SK-N-SH (cell line): ENCODE measurements at regions not wholly inside any gene's neighbourhood (a gene's known extent, or its start where the extent isn't known, plus 50 kb on each side); places are given as distances from the start of the nearest gene placed in this dataset.

ENCODE experiments used
- CTCF ChIA-PET: fragments of 300-600, 350-600 bp; formaldehyde crosslinking; extraction: SDS; loops from one replicate; lab custom pipeline; 2021; lab: Yijun Ruan, JAX
- POLR2A ChIA-PET: fragments of 350-600 bp; sonication (Branson Sonifier 250); formaldehyde crosslinking; extraction: SDS; loops from one replicate; lab custom pipeline; 2020; ENCODE audit warnings: antibody characterized with exemption, inconsistent platforms; lab: Yijun Ruan, JAX
- DNase-seq: peaks from one replicate; pipeline ENCODE4 v3.0.0; 2012
- H2AFZ ChIP-seq: fragments of 200-600 bp; sonication (generic); 2 replicates; pipeline ENCODE4 v1.8.1; 2016; ENCODE audit warnings: antibody characterized with exemption, mild to moderate bottlenecking, low read depth
- H3F3A ChIP-seq: fragments of 200-600 bp; sonication (generic); replicated peaks from 2 replicates; pipeline ENCODE3; 2016; ENCODE audit warnings: antibody characterized with exemption, mild to moderate bottlenecking; ENCODE audit not compliant: insufficient read depth
- H3K27ac ChIP-seq, 2 experiments: fragments of 200-500 bp in 1 of 2; fragments of 200-600 bp in 1 of 2; sonication (Bioruptor generic) in 1 of 2; sonication (generic), shearing (Covaris generic) in 1 of 2; 2 replicates each; pipeline versions ENCODE4 v1.5.1 to v1.6.1; 2014 to 2016; ENCODE audit warnings: low read depth in 2 of 2, inconsistent platforms in 1 of 2, low read length in 1 of 2, mild to moderate bottlenecking in 1 of 2, mixed read lengths in 1 of 2
- H3K27me3 ChIP-seq: fragments of 200-600 bp; sonication (generic), shearing (Covaris generic); 2 replicates; pipeline ENCODE4 v1.6.1; 2016; ENCODE audit warnings: mixed run types; ENCODE audit not compliant: insufficient read depth
- H3K36me3 ChIP-seq, 2 experiments: fragments of 200-500 bp in 1 of 2; fragments of 200-600 bp in 1 of 2; sonication (Bioruptor generic) in 1 of 2; sonication (generic) in 1 of 2; replicated peaks in 1 of 2; 2 replicates each; pipeline versions ENCODE3 to v1.5.1; 2014 to 2016; ENCODE audit warnings: low read length in 1 of 2, mild to moderate bottlenecking in 1 of 2; ENCODE audit not compliant: insufficient read depth in 2 of 2, control insufficient read depth in 1 of 2
- H3K4me1 ChIP-seq, 2 experiments: fragments of 200-500 bp in 1 of 2; fragments of 200-600 bp in 1 of 2; sonication (Bioruptor generic) in 1 of 2; sonication (generic), shearing (Covaris generic) in 1 of 2; 2 replicates each; pipeline versions ENCODE4 v1.5.1 to v1.6.1; 2014 to 2016; ENCODE audit warnings: low read depth in 1 of 2, low read length in 1 of 2, mixed run types in 1 of 2; ENCODE audit not compliant: insufficient read depth in 2 of 2, control insufficient read depth in 1 of 2
- H3K4me2 ChIP-seq: fragments of 200-600 bp; sonication (generic), shearing (Covaris generic); 2 replicates; pipeline ENCODE4 v1.6.1; 2017; ENCODE audit warnings: mixed run types
- H3K4me3 ChIP-seq, 2 experiments: fragments of 200-500 bp in 1 of 2; fragments of 200-600 bp in 1 of 2; sonication (Bioruptor generic) in 1 of 2; sonication (generic), shearing (Covaris generic) in 1 of 2; 2 replicates each; pipeline versions ENCODE4 v1.5.1 to v1.8.1; 2014 to 2016; ENCODE audit warnings: low read depth in 2 of 2, inconsistent platforms in 1 of 2, low read length in 1 of 2, mild to moderate bottlenecking in 1 of 2, mixed read lengths in 1 of 2, moderate library complexity in 1 of 2
- H3K79me2 ChIP-seq: fragments of 200-600 bp; sonication (generic); 2 replicates; pipeline ENCODE4 v1.8.1; 2017; ENCODE audit warnings: mild to moderate bottlenecking; ENCODE audit not compliant: insufficient read depth
- H3K9ac ChIP-seq: fragments of 200-600 bp; sonication (generic); 2 replicates; pipeline ENCODE4 v1.6.1; 2017; ENCODE audit warnings: mixed run types
- H3K9me2 ChIP-seq: fragments of 200-600 bp; sonication (generic); 2 replicates; pipeline ENCODE4 v1.6.1; 2017; ENCODE audit warnings: mixed run types
- H3K9me3 ChIP-seq: fragments of 200-600 bp; sonication (generic); 2 replicates; pipeline ENCODE4 v1.6.1; 2017; ENCODE audit warnings: mixed run types, mild to moderate bottlenecking, moderate library complexity
- H4K20me1 ChIP-seq: fragments of 200-600 bp; sonication (generic); 2 replicates; pipeline ENCODE4 v1.6.1; 2017; ENCODE audit warnings: mild to moderate bottlenecking, mixed run types; ENCODE audit not compliant: insufficient read depth
- CHD2 ChIP-seq: fragments of 150-350 bp; IDR thresholded peaks from 2 replicates; pipeline ENCODE4 v1.6.1; 2018; ENCODE audit warnings: low read length; ENCODE audit not compliant: partially characterized antibody
- CTCF ChIP-seq: fragments of 200-600 bp; sonication (generic); IDR thresholded peaks from 2 replicates; pipeline ENCODE4 v1.6.1; 2017; ENCODE audit warnings: antibody characterized with exemption, mild to moderate bottlenecking, moderate library complexity
- EP300 ChIP-seq, 2 experiments: IDR thresholded peaks; 2 replicates each; pipeline versions ENCODE4 v1.4.0 to v1.6.1; 2012; ENCODE audit warnings: borderline replicate concordance in 1 of 2, low read depth in 1 of 2, low read length in 1 of 2
- FOSL2 ChIP-seq: IDR thresholded peaks from 2 replicates; pipeline ENCODE4 v1.4.0; 2012; ENCODE audit warnings: low read depth, mild to moderate bottlenecking, moderate library complexity, borderline replicate concordance
- FOXJ3 ChIP-seq: sonication (generic); formaldehyde crosslinking; IDR thresholded peaks from 2 replicates; pipeline ENCODE4 v1.5.1; 2020; ENCODE audit warnings: mild to moderate bottlenecking, missing genetic modification reagents
- FOXM1 ChIP-seq: IDR thresholded peaks from 2 replicates; pipeline ENCODE4 v1.4.0; 2012; ENCODE audit warnings: low read depth, mild to moderate bottlenecking
- GABPA ChIP-seq: IDR thresholded peaks from 2 replicates; pipeline ENCODE4 v1.4.0; 2012; ENCODE audit warnings: low read depth, mild to moderate bottlenecking
- JUND ChIP-seq: IDR thresholded peaks from 2 replicates; pipeline ENCODE4 v1.4.0; 2012
- MEF2A ChIP-seq: IDR thresholded peaks from 2 replicates; pipeline ENCODE4 v1.4.0; 2012; ENCODE audit warnings: low read depth, borderline replicate concordance
- MXI1 ChIP-seq: IDR thresholded peaks from 2 replicates; pipeline ENCODE4 v1.6.1; 2012; ENCODE audit warnings: mild to moderate bottlenecking, low read depth, low read length, improper control_type of control experiment
- RAD21 ChIP-seq: IDR thresholded peaks from 2 replicates; pipeline ENCODE4 v1.6.1; 2012; ENCODE audit warnings: mild to moderate bottlenecking, low read length
- RCOR1 ChIP-seq: fragments of 150-350 bp; IDR thresholded peaks from 2 replicates; pipeline ENCODE4 v1.6.1; 2017; ENCODE audit warnings: antibody characterized with exemption, low read length
- RFX5 ChIP-seq: IDR thresholded peaks from 2 replicates; pipeline ENCODE4 v1.6.1; 2012; ENCODE audit warnings: mild to moderate bottlenecking, improper control_type of control experiment, low read length
- RXRA ChIP-seq: IDR thresholded peaks from 2 replicates; pipeline ENCODE4 v1.4.0; 2012; ENCODE audit warnings: low read depth, mild to moderate bottlenecking, borderline replicate concordance
- SIN3A ChIP-seq: IDR thresholded peaks from 2 replicates; pipeline ENCODE4 v1.6.1; 2012; ENCODE audit warnings: low read depth, mild to moderate bottlenecking, low read length, moderate library complexity, borderline replicate concordance
- SMC3 ChIP-seq: IDR thresholded peaks from 2 replicates; pipeline ENCODE4 v1.6.1; 2012; ENCODE audit warnings: low read depth, low read length, improper control_type of control experiment
- TAF1 ChIP-seq: IDR thresholded peaks from 2 replicates; pipeline ENCODE4 v1.6.1; 2012; ENCODE audit warnings: low read depth, mild to moderate bottlenecking, low read length, moderate library complexity, borderline replicate concordance
- TCF12 ChIP-seq: IDR thresholded peaks from 2 replicates; pipeline ENCODE4 v1.4.0; 2012
- USF2 ChIP-seq: fragments of 150-350 bp; IDR thresholded peaks from 2 replicates; pipeline ENCODE4 v1.6.1; 2017; ENCODE audit warnings: antibody characterized with exemption, low read length, low read depth, borderline replicate concordance
- YY1 ChIP-seq: IDR thresholded peaks from 2 replicates; pipeline ENCODE4 v1.4.0; 2012; ENCODE audit warnings: low read depth, mild to moderate bottlenecking
- WGBS: methylation state at CpG from one replicate; pipeline ENCODE4 v1.1.6; 2017; ENCODE audit warnings: low lambda C conversion rate; 5-methylcytosine and 5-hydroxymethylcytosine counted together
- TF ChIP-seq, protein P1 (sequence below): IDR thresholded peaks from 2 replicates; pipeline ENCODE4; 2012
- TF ChIP-seq, protein P2 (sequence below): IDR thresholded peaks from 2 replicates; pipeline ENCODE4 v1.4.0; 2012; ENCODE audit warnings: low read depth, borderline replicate concordance

DNA sequence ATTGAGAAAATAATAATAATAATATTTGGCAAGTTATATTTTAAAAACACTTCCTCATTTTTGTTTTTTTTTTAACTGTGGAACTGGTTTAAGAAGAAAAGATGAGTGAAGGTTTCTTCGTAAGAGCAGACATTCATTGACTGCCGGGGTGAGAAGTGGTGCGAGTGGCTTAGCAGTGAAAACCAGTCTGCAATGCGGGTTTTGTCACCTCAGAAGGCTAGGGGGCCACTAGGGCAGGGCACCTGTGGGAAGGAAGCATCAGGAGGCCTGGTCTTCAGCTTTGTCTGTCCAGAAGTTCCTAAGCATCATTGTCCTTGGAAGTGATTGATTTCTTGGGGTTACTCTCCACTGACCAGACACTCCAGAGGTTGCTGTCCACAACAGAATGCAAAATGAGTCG, 339.2 kb downstream of the ZNF326 start:
- Histone ChIP-seq H3K27ac (no peak overlapping the region), H3K79me2 (no peaks in the 10 kb centered on the region), H3K4me3 (no peak overlapping the region), H3K9me2 (no peaks in the 10 kb centered on the region), H3K4me2 (no peak overlapping the region), H3K9me3 (no peaks in the 10 kb centered on the region), H2AFZ (no peak overlapping the region), H3K9ac (no peak overlapping the region), H3K27me3 (no peaks in the 10 kb centered on the region), H4K20me1 (no peaks in the 10 kb centered on the region), H3F3A (no peaks in the 10 kb centered on the region), H3K36me3 (no peaks in the 10 kb centered on the region), H3K4me1 (no peaks in the 10 kb centered on the region; a peak in 1 of 4 replicates)
- 63% methylated on average over 5 of the region's 5 CpGs for WGBS
- ChIA-PET CTCF (no interaction called here), POLR2A (no interaction called here)
- no peak for DNase-seq
- TF ChIP-seq FOXJ3 (CRISPR knock-in tag): no peak
- TF ChIP-seq RFX5: no peak
- no peak for TF ChIP-seq EP300 (IDR thresholded peaks at IDR 0.05; ENCODE audit: borderline replicate concordance in 1 of 2, low read depth in 1 of 2, low read length in 1 of 2)
- TF ChIP-seq FOSL2: no peak
- TF ChIP-seq FOXM1: no peak
- no peak for TF ChIP-seq USF2
- TF ChIP-seq YY1: no peak
- TF ChIP-seq CHD2: no peak
- TF ChIP-seq, protein P1, sequence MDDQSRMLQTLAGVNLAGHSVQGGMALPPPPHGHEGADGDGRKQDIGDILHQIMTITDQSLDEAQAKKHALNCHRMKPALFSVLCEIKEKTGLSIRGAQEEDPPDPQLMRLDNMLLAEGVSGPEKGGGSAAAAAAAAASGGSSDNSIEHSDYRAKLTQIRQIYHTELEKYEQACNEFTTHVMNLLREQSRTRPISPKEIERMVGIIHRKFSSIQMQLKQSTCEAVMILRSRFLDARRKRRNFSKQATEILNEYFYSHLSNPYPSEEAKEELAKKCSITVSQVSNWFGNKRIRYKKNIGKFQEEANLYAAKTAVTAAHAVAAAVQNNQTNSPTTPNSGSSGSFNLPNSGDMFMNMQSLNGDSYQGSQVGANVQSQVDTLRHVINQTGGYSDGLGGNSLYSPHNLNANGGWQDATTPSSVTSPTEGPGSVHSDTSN: no peak
- no peak for TF ChIP-seq TAF1

GRCh38 chr1:90325168-90325567, 330.3 kb downstream of the ZNF326 start:
- no peaks in the 10 kb centered on the region for H3K27me3 ChIP-seq
- no peaks in the 10 kb centered on the region for H3K79me2 ChIP-seq
- no peaks in the 10 kb centered on the region for H3K36me3 ChIP-seq
- DNase-seq: no peak
- H2AFZ ChIP-seq: no peak overlapping the region
- no peak overlapping the region for H3K27ac ChIP-seq
- H3K9ac ChIP-seq: no peak overlapping the region
- H3K4me1 ChIP-seq: no peaks in the 10 kb centered on the region
- ChIA-PET POLR2A (no interaction called here), CTCF (no interaction called here)
- WGBS: 4% methylated on average over 3 of the region's 3 CpGs
- H4K20me1 ChIP-seq: no peaks in the 10 kb centered on the region
- H3K9me3 ChIP-seq: no peaks in the 10 kb centered on the region
- no peak overlapping the region for H3K4me3 ChIP-seq
- H3K9me2 ChIP-seq: no peaks in the 10 kb centered on the region
- H3K4me2 ChIP-seq: no peak overlapping the region
- TF ChIP-seq RFX5 (no peak), TAF1 (no peak), EP300 (IDR thresholded peaks at IDR 0.05; ENCODE audit: borderline replicate concordance in 1 of 2, low read depth in 1 of 2, low read length in 1 of 2) (no peak), USF2 (no peak), FOXM1 (no peak), MXI1 (no peak), CHD2 (no peak), CTCF (no peak), RCOR1 (no peak), TCF12 (no peak), SMC3 (no peak), MEF2A (no peak), RXRA (no peak), FOSL2 (no peak), JUND (no peak), SIN3A (no peak), GABPA (no peak), RAD21 (no peak)
- TF ChIP-seq, protein P1: no peak
- TF ChIP-seq, protein P2, sequence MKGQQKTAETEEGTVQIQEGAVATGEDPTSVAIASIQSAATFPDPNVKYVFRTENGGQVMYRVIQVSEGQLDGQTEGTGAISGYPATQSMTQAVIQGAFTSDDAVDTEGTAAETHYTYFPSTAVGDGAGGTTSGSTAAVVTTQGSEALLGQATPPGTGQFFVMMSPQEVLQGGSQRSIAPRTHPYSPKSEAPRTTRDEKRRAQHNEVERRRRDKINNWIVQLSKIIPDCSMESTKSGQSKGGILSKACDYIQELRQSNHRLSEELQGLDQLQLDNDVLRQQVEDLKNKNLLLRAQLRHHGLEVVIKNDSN: no peak
- H3F3A ChIP-seq: no peaks in the 10 kb centered on the region
